GM21619 (cell line): ENCODE measurements at regions not wholly inside any gene's neighbourhood (a gene's known extent, or its start where the extent isn't known, plus 50 kb on each side); places are given as distances from the start of the nearest gene placed in this dataset.

Experiments used
- ATAC-seq: cut with Tn5 transposase; IDR thresholded peaks from one replicate; pipeline ENCODE4 v1.9.1; 2021; ENCODE audit not compliant: unreplicated experiment

DNA sequence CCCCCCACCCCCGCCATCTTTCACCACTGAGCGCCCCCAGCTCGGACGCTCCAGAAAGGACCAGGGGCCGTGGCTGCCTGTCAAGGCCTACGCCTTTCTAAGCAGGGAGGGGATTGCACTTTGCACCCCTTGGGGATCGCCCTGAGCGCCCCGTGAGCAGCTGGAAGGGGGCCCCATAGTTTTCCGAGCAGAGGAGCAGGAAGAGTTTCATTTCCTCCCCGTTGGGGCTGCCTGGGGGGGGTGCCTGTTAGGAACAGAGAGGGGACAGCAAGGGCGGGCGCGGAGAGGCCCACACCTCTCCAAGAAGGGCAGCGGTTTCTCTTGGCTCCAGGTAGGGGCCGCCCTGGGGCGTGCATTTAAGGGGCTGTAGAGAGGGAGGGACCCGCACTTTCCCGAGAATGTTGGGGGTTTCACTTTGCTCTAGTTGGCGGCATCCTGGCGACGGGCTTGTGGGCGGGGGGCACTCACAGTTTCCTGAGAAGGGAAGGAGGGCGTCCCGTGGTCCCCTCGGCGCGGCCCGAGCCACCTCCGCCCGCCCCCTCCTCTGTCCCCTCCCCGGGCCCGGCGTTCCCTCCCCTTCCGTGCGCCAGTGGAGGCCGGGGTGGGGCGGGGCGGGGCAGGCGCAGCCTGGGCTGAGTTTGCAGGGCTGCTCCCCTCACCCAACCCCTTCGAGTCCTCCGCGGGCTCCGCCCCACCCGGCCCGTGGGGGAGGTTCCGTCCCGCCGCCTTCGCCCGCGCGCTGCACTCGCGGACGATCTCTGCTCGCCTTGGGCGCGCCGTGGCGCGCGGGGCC lies 82.3 kb upstream of the CD99 start:
- ATAC-seq: peak; percentile 94

DNA sequence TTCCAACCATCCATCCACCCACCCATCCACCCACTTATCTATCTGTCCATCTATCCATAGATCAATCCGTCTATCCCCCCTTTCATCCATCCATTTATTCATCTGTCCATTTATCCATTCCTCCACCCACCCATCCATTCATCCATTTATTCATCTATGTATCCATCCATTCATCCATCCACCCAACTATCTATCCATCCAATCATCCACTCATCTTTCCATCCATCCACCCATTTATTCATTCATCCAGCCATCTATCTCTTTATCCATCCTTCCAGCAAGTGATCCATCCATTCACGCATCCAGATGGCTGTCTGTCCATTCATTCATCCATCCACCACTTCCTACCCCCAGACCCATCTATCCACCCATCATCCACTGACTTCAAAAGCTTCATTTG lies 84.0 kb upstream of the CD99 start:
- ATAC-seq: no peak

DNA sequence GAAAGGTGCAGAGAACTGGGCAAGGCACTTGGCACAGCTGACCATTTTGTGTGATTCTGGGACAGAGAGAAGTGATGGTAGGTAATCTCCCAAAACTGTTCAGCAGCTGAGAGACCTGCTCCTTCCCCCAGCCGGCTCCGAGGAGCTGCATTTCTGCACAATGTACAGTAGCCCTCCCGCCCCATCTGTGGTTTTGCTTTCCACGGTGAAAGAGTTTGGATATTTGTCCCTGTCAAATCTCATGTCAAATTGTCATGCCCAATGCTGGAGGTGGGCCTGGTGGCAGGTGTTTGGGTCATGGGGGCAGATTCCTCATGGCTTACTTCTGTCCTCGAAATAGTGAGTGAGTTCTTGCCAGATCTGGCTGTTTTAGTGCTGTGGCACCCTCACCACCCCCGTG lies 90.5 kb upstream of the CD99 start:
- ATAC-seq: no peak

DNA sequence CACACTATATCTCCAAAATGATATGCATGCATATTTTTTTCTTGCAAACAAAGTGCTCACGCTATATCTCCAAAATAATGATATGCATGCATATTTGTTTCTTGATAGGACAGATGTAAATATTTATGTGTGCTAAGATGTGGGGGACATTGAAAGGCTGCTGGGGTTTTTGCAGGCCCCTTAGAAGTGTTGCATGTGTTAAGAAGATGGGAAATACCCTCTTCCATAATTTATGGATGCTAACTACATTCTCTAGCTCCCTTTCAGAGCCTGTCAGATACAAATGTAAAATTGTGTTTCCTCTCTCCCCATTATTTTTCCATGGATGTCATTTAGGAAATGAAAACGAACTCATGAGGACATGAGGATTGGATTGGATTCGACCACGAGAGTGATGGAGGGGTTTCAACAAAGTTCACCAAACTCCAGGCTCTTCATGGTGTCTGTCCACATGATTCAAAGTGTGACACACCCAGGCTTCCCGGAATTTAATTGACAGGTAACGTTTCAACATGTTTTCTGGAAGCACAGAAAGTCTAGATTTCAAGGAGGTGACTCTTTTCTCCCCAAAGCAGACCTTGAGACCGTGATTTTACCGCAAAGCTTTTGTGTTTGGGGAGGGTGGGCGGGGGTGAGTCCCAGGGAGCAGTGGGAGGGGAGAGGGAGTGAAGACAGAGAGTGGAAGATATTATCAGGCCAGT lies 94.4 kb upstream of the CD99 start:
- no peak for ATAC-seq

DNA sequence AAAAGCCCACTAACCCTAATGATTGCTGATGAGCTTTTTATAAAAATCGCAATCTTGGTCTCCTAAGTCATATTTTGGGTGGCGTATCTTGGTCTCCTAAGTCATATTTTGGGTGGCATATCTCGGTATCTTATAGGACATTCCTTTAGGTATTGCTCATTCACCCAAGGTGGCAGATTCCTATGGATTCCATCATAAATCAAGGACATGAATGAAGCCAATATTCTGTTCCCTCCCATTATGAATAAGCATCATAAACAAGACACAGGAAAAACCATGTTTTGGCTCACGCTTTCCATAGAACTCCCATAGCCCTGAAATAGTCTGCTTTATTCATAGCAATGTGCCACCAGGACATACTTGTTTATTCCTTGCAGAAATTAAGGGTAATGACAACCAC lies 95.0 kb upstream of the CD99 start:
- no peak for ATAC-seq

DNA sequence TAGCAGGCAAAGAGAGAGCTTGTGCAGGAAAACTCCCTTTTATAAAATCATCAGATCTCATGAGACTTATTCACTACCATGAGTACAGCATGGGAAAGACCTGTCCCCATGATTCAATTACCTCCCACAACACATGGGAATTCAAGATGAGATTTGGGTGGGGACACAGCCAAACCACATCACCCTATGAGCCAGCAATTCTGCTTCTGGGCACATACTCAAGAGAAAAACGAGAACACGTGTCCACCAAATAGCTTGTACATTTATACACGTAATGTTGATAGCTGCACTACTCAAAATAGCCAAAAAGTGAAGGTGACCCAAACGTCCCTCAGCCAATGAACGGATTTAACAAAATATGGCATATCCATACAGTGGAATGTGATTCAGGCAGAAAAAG lies 94.5 kb upstream of the DHRSX start:
- ATAC-seq: no peak

DNA sequence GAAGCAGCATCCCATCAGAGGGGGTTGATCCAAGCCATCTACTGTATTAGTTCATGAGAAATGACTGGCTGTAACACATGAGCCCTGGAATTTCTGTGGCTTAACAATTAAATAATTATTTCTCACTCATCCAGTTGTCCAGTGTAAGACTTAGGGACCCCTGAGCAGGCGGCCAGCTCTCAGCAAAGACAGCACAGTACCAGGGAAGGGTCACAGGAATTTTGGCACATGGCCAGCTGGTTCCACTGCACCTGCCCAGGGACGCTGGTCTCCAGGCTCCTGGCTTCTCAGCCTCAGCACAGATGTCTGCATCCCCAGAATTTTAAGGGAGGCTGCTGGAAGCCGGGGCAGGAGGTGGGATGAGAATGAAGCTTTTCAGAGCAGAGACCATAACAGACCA lies 93.7 kb upstream of the DHRSX start:
- ATAC-seq: no peak

DNA sequence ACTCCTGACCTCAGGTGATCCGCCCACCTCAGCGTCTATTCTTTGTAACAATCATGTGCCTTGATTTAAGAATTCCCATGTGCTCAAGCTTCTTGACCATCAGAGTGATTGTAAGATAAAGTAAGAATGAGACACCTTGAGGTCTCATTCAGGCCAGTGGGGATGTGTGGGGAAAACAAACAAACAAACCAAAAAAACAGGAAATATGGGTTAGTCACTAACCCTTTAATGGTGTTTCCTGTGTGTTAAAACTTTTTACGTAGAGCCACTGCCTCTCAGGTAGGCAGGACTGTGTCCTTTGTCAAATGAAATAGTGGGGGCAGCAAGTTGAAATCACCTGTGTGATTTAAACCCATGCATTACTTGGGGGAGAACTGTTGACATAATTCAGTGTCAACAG lies 91.5 kb upstream of the DHRSX start:
- no peak for ATAC-seq

DNA sequence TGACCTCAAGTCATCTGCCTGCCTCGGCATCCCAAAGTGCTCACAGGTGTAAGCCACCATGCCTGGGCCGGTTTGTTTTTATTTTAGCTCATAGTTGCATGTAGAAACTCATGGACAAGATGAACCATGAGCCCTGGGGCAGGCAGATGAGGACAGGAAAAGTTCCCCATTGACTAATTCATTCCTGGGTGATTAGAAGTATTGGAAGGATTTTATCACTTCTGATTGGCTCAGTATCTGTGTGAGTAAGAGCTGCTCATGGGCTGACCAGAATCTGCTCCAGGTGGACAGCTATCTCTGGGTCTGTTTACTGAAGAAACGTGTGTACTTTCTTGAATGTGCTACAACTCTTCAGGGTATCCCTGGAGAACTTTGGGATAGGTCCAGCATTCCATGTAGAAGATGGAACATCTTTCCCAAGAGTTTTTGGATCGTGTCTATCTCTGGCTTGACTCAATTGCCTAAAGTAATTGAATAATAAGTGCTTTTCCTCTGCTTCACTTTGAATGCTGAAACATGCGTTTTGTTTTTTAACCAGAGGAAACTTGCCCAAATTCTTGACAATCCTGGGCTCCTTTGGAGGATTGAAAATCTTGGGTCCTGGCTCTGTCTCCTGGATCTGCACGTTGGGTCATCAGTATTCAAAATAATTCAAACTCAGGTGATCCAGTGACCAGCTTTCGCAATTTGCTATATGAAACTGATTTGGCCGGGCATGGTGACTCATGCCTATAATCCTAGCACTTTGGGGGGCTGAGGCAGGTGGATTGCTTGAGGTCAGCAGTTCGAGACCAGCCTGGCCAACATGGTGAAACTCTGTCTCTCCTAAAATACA lies 88.6 kb upstream of the DHRSX start:
- no peak for ATAC-seq

DNA sequence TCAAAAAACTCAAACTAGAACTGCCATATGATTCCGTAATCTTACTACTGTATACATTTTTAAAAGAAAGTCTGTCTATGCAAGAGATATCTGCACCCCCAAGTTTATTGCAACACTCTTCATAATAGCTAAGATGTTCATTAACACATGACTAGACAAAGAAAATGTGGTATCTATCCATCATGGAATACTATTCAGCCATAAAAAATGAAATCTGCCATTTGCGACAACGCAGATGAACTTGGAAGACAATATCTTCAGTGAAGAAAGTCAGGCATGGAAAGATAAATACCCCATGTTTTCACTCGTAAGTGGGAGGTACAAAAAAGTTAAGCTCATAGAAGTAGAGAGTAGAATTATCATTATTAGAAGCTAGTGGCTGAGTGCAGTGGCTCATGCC lies 87.3 kb upstream of the DHRSX start:
- no peak for ATAC-seq

DNA sequence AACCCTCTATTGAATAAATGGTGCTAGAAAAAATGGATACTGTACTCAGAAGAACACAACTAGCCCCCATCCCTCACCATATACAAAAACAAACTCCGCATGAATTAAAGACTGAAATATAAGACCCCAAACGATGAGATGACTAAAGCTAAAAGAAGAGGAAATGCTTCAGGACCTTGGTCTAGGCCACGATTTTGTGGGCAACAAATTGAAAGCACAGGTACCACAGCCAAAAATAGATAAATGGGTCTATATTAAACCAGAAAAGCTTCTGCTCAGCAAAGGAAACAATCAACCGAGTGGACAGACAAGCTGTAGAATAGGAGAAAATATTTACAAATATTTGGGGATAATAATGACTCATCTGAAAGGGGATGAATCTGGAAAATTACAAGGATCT lies 86.4 kb upstream of the DHRSX start:
- ATAC-seq: no peak

DNA sequence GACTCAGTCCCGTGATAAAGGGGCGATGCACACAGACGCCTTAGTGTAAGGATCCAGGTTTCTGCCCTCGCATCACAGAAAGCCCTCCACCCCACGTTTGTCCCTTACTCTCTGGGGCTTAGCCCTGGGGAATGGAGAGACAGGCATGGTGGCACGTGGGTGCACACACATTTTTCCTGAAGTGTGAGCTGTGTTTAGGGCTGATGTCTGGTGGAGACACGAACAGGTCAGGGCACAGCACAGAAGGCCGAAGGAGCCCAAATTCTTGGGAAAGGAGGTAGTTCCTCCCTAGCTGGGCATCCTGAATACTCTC lies 84.3 kb upstream of the DHRSX start:
- ATAC-seq: no peak

DNA sequence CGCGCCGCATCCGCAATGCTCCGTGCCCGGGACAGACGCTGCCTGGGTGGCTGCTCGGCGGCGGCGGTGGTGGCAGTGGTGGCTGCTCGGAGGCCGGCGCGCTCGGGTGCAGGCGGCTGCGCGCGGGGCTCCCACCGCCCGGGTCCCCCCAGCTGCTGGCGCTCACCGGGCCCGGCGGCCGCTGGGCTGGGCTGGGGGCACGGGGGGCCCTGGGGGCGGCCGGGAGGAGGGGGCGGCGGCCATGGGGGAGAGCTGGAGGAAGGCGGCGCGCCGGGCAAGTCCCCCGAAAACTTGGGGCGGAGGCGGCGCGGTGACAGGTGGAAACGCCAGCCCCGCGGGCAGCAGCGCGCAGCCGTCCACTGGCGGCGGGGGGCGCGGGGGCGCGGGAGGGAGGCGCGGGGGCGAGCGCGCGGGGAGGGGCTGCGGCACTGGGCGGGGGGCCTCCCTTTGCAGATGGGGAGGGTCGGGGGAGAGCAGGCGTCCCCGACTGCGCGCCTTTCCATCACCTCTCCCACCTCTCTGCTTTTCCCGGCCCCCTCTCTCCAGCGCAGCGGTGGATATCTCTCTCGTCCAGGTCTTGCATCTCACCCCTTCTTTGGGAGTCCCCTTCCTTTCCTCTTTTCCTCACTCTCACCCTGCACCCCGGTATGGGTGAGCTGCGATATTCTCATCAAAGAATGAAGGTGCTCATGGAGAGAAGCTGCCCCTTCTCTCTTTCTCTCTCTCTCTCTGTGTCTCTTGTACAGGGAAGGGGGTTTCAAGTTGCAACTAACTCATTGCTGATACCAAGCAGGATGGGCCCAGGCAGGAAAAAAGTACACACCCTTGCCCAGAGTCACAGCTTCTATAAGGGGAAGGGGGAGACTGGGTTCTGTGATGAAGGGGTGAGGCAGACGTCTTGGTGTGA lies 83.7 kb upstream of the DHRSX start:
- ATAC-seq: no peak

DNA sequence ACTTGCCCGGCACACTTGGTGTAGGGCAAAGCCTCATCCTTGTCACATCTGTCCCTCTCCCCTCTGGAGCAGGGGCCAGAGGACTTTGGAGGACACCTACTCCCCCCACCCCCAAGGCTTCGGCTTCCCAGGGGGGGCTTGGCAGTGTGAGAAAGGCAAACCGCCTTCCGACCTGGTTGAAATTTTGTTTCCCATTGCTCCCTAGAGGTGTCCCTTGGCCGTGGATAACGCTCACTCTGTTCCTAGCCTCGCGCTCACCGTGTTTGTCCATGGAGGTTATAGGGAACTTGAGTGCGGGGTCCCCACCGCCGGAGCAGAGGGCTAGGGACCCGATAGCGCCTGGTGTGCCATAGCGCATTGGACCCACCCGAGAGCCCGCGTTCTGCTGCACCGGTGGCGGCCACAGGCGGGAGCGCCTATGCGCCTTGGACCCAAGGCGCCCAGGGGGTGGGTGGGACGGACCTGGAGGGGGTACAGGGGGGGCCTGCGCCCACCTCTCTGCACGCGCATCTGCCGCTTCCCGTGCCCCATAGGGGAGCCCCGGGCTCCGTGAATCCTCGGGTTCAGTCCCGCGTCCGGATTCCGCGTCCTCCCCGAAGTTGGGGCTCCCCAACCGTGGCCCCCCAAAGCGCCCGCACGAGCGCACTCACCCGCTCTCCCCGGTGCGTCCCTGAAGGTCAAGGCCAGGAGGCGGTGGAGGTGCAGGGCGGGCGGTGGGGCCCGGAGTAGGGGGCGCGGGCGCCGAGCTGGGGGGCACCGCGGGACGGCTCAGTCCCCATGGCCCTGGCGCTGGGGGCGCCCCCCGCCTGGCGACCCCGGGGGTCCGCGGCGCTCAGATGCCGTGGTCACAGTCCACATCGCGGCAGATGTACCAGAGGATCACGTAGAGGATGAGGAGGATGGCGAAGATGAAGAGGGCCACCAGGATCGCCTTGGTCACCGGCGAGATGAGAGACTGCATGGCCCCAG lies 82.7 kb upstream of the DHRSX start:
- ATAC-seq: no peak

DNA sequence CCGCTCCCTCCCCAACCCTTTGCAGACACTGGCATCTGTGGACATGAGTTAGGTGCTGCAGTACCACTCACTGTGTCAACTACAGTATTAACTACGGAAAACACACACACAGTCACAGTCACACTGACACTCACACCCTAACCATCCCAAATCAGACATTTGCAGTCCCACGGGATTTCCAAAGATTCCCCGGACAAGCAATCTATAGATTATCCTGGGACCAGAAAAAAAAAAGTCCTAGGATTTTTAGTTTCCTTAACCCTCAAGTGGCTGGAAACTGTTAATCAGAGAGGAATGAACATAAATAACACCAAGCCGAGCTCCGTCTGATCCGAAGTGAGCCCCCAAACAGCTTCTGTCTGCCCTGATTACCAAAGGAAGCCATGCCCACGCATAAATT lies 81.9 kb upstream of the DHRSX start:
- ATAC-seq: no peak

DNA sequence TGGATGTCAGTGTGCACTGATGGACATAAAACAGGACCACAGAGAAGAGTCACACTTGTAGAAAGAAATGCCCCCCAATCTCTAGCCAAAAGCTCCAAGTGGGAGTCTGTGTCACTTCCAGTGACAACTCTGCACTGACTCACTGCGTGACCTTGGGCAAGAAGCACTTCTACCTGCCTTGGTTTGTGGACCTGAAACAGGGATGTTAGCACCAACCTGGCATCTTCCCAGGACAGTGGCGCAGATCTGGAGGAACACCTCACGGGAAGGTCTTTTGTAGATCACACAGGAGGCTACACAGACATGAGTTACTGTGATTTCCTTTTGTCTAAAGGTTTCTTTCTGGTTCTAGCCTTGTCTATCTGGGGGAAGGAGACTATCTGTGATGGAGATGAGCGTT lies 80.5 kb upstream of the DHRSX start:
- ATAC-seq: no peak

DNA sequence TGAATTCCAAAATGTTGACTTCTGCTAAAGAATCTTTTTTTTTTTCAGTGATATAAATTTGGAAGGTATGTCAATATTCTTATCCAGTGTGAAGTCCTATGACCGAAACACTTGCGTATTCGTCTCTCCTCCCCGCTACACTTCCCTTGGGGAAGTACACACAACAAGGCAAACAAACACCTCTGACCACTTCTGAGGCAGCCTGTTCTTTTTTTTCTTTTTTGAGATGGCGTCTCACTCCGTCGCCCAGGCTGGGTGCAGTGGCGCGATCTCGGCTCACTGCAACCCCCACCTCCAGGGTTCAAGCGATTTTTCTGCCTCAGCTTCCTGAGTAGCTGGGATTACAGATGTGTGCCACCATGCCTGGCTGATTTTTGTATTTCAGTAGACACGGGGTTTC lies 78.1 kb upstream of the DHRSX start:
- no peak for ATAC-seq

DNA sequence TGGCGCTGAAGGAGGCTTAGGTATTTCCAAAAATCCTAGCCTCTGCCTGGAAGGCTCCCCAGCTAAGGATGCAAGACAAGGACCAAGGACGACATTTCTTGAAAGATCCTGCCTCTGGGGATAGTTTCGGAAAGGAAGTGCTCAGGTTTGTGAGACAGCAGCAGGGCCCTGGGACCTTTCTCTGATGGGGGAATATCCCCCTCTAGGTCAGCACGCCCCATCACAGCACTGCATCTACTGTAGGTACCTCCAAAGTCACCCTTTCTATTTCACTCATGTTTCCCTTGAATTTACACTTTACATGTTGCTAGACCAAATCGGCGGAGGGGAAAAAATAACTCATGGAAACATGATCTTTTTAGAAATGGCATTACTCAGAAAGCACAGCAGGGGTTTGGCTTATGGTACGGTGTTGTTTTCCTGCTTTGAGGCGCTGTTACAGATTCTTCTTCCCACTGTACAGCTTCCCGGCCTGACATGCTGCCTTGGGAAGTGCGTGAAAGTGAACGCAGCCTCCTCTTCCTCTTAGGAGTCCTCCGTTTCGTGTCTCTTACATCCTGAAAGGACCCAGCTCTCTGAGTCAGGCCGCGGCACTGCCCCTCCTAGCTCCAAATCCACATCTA lies 77.2 kb upstream of the DHRSX start:
- ATAC-seq: no peak

DNA sequence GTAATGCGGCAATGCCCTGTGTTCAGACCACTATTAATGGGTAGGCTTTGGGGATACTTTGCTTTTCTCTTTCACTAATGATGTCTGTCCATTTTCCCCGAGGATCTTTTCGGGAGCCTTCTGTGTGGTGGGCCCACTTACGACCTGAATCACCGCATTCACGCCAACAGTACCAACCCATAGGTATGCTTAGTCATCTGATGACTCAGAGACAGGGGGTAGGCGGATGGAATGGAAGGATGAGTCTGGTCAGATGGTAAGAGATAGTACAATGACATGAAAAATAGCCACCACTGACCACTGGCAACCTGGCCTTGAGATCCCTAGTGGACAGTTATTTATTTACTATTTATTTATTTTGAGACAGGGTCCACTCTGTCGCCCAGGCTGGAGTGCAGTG lies 76.0 kb upstream of the DHRSX start:
- ATAC-seq: no peak
